G401 (cell line): ENCODE measurements at regions not wholly inside any gene's neighbourhood (a gene's known extent, or its start where the extent isn't known, plus 50 kb on each side); places are given as distances from the start of the nearest gene placed in this dataset.

Source experiments
- DNase-seq: peaks from one replicate; pipeline ENCODE4 v3.0.0-alpha.2; 2015; ENCODE audit warnings: low spot score
- in situ Hi-C: cut with HindIII; loops from 2 replicates; pipeline ENCODE4 v1.10.0; 2016; ENCODE audit warnings: low sequenced_read_pairs, mixed read lengths

- no peak for DNase-seq
- in situ Hi-C loops = no loop called here
Measured at GRCh38 chr12:65593239-65593701, 231.0 kb upstream of the HMGA2 start.

GRCh38 chr12:65594409-65594808 lies 229.9 kb upstream of the HMGA2 start:
- DNase-seq = peak; percentile 60
- in situ Hi-C loops = no loop called here

GRCh38 chr12:65595016-65595560 lies 229.2 kb upstream of the HMGA2 start:
- in situ Hi-C loops = no loop called here
- no peak for DNase-seq

- no peak for DNase-seq
- in situ Hi-C loops = no loop called here
Measured at GRCh38 chr12:65596514-65597091, 227.7 kb upstream of the HMGA2 start.

GRCh38 chr12:65597527-65597926 lies 226.8 kb upstream of the HMGA2 start:
- in situ Hi-C loops = no loop called here
- DNase-seq = no peak

- in situ Hi-C loops = no loop called here
- DNase-seq = no peak
Measured at GRCh38 chr12:65598688-65599087, 225.6 kb upstream of the HMGA2 start.

GRCh38 chr12:65602253-65602609 lies 222.1 kb upstream of the HMGA2 start:
- in situ Hi-C loops = no loop called here
- DNase-seq = no peak

GRCh38 chr12:65602610-65603295 lies 221.5 kb upstream of the HMGA2 start:
- DNase-seq = peak; percentile 69
- in situ Hi-C loops = no loop called here

GRCh38 chr12:65603438-65604351 lies 220.6 kb upstream of the HMGA2 start:
- in situ Hi-C loops = no loop called here
- peak; percentile 58 for DNase-seq

GRCh38 chr12:65605019-65605418 lies 219.3 kb upstream of the HMGA2 start:
- in situ Hi-C loops = no loop called here
- no peak for DNase-seq

GRCh38 chr12:65606008-65606766 lies 218.1 kb upstream of the HMGA2 start:
- in situ Hi-C loops = no loop called here
- peak; percentile 65 for DNase-seq

GRCh38 chr12:65607401-65607841 lies 216.9 kb upstream of the HMGA2 start:
- in situ Hi-C loops = no loop called here
- no peak for DNase-seq

- in situ Hi-C loops = no loop called here
Measured at GRCh38 chr12:65608319-65608916, 215.9 kb upstream of the HMGA2 start.

GRCh38 chr12:65609359-65609771 lies 214.9 kb upstream of the HMGA2 start:
- in situ Hi-C loops = no loop called here
- DNase-seq = peak; percentile 69

More at GRCh38 chr12:65608319-65608916, 215.9 kb upstream of the HMGA2 start:
- DNase-seq = no peak

- in situ Hi-C loops = no loop called here
- DNase-seq = no peak
Measured at GRCh38 chr12:65611396-65611795, 212.9 kb upstream of the HMGA2 start.

GRCh38 chr12:65612440-65612839 lies 211.8 kb upstream of the HMGA2 start:
- in situ Hi-C loops = no loop called here
- DNase-seq = no peak

- DNase-seq = no peak
- in situ Hi-C loops = no loop called here
Measured at GRCh38 chr12:65613692-65614091, 210.6 kb upstream of the HMGA2 start.

- no peak for DNase-seq
- in situ Hi-C loops = no loop called here
Measured at GRCh38 chr12:65614259-65614889, 209.9 kb upstream of the HMGA2 start.
